ENCODE measurements at regions not wholly inside any gene's neighbourhood (a gene's known extent, or its start where the extent isn't known, plus 50 kb on each side); places are given as distances from the start of the nearest gene placed in this dataset.

DNA sequence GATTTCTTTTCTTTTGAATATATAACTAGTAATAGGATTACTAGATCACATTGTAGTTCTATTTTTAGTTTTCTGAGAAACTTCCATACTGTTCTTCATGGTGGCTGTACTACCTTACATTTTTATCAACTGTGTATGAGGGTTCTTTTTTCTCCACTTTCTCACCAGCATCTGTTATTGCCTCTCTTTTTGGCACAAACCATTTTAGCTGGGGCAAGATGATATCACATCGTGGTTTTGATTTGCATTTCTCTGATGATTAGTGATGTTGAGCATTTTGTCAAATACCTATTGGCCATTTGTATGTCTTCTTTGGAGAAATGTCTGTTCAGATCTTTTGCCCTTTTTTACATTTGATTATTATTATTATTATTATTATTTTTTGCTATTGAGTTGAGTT lies 86.1 kb upstream of the TCF21 start:
- TF ChIP-seq POLR2A (IDR thresholded peaks at IDR 0.05; ENCODE audit: low read depth, low read length), result no peak
- no peak for TF ChIP-seq POLR2AphosphoS5 (IDR thresholded peaks at IDR 0.05; ENCODE audit: low read depth, low read length)
- TF ChIP-seq SPI1 (IDR thresholded peaks at IDR 0.05; ENCODE audit: low read depth, low read length), result no peak
- no peak for TF ChIP-seq POU2F2 (IDR thresholded peaks at IDR 0.05; ENCODE audit: low read depth, low read length)
- TF ChIP-seq TAF1 (IDR thresholded peaks at IDR 0.05; ENCODE audit: low read depth, low read length), result no peak
- no peak for TF ChIP-seq PAX5 (IDR thresholded peaks at IDR 0.05; ENCODE audit: insufficient read depth, low read length, severe bottlenecking)

Measured in GM12891 (cell line).